ENCODE measurements at regions not wholly inside any gene's neighbourhood (a gene's known extent, or its start where the extent isn't known, plus 50 kb on each side); places are given as distances from the start of the nearest gene placed in this dataset.
"Not testable (repeated sequence)": the region's sequence is repeated elsewhere in the genome, so short reads cannot be mapped to it uniquely, and the experiment has no call there.

DNA sequence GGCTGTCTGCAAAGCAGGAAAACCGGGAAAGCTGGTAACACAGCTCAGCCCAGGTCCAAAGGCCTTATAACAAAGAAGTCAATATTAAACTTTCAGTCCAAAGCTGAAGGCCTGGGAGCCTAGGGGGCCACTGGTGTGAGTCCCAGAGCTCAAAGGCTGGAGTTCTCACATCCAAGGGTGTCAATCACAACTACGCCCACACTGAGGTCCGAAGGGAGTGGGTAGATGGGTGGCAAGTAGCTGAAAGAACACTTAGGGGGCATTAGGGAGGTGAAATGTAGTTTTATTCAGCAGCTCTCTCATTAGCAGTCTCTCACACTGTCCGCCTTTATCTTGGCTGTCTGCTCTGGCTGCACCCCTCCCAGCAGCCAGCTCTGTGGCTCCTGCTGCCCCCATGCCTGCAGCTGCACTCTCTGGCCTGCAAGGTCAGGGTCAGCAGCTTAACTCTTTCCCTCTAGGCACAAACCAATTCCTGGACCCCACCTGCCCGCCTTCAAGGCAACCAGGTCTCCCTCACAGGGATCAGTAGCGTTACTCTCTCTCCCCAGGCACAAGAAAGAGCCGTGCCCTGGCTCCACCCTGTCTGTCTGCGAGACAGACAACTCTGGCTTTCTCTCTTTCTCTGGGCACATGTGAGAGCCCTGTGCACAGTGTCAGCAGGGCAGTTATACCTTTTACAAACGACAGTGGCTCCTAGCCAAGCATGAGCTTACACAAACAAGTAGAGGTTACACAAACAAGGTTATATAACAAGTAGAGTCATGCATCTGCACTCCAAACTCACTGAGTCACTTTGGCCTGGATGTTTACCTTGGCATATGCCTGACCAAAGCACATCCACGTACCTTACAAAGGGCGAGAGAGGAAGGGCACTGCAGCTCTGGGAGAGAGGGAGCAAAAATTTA, 249.4 kb upstream of the PCDH20 start:
- Mint-ChIP-seq H3K9me3 (peaks cover 3% of the 10 kb centered on the region), H3K36me3 (no peaks in the 10 kb centered on the region), H3K4me3 (no peak overlapping the region), H3K27me3 (no peaks in the 10 kb centered on the region), H3K4me1 (no peaks in the 10 kb centered on the region), H3K27ac (no peak overlapping the region)
- DNase-seq (ENCODE audit: low spot score in 2 of 2) (no peak), ATAC-seq (ENCODE audit: low read depth) (no peak)

DNA sequence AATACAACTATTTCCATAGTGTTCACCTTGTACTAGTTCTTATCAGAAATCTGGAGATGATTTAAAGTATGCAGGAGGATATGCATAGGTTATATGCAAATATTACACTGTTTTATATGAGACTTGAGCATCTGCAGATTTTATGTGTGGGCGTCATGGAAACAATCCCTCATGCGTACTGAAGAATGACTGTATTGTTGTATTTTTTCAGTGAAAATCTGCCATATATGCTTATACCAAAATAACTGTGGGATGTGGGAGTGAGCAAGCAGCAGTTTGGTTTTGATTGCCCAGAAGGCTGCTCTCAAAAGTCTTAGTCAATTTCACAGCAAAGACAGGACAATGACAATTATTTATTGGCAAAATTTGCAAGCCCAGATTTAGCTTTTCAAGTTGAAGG, 238.8 kb upstream of the PCDH20 start:
- H3K9me3 Mint-ChIP-seq, result peaks cover 20% of the 10 kb centered on the region
- DNase-seq (ENCODE audit: low spot score in 2 of 2), result no peak
- ATAC-seq (ENCODE audit: low read depth), result no peak
- no peak overlapping the region for H3K4me3 Mint-ChIP-seq
- no peak overlapping the region for H3K27ac Mint-ChIP-seq
- H3K27me3 Mint-ChIP-seq, result no peaks in the 10 kb centered on the region
- H3K4me1 Mint-ChIP-seq, result no peaks in the 10 kb centered on the region
- H3K36me3 Mint-ChIP-seq, result no peaks in the 10 kb centered on the region

DNA sequence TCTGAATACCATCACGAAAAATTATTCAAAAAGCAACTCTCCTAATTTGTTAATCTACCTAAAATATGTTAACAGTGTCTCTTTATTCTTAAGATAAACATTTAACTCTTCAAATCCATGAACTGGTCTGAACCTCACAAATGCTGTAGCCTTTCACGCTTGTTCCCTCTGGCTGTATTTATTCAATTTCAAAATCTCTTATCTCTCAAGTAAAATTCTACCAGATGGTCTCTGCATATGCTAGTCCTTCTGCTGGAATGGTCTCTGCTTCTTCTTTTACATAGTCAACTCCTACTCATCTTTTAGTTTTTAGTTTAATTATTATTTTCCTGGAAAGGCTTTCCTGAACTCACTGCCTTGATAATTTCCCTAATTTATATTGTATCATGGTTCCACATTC, 232.9 kb upstream of the PCDH20 start:
- no peak for ATAC-seq (ENCODE audit: low read depth)
- Mint-ChIP-seq H3K36me3 (no peaks in the 10 kb centered on the region), H3K9me3 (peaks cover 7% of the 10 kb centered on the region), H3K4me3 (no peak overlapping the region), H3K4me1 (no peaks in the 10 kb centered on the region), H3K27ac (no peak overlapping the region), H3K27me3 (no peaks in the 10 kb centered on the region)
- no peak for DNase-seq (ENCODE audit: low spot score in 2 of 2)

GRCh38 chr13:61612192-61612591, 196.5 kb upstream of the PCDH20 start:
- peaks cover 1% of the 10 kb centered on the region for H3K9me3 Mint-ChIP-seq
- no peaks in the 10 kb centered on the region for H3K4me1 Mint-ChIP-seq

DNA sequence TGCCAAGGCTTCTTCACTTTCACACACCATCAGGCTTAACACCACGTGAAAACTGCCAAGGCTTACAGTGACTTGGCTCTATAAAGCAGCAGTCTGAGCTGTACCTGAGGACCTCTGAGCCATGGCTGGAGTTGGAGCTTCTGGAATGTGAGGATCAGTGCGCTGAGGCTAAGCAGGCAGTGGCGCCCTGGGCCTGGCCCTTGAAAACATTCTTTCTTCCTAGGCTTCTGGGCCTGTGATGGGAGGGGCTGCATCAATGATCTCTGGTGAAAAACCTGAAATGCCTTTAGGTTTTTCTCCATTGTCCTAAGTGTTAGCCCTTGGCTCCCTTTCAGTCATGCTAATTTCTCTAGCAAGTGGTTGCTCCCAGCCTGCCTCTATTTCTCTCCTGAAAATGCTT, 192.5 kb upstream of the PCDH20 start:
- DNase-seq (ENCODE audit: low spot score in 2 of 2) (no peak), ATAC-seq (ENCODE audit: low read depth) (no peak)

More at GRCh38 chr13:61612192-61612591, 196.5 kb upstream of the PCDH20 start:
- H3K4me3 Mint-ChIP-seq, result no peak overlapping the region
- ATAC-seq (ENCODE audit: low read depth) (no peak), DNase-seq (ENCODE audit: low spot score in 2 of 2) (no peak)
- H3K27ac Mint-ChIP-seq, result no peak overlapping the region
- no peaks in the 10 kb centered on the region for H3K27me3 Mint-ChIP-seq
- H3K36me3 Mint-ChIP-seq, result no peaks in the 10 kb centered on the region

GRCh38 chr13:61600360-61601033, 184.8 kb upstream of the PCDH20 start:
- H3K4me1 Mint-ChIP-seq, result no peaks in the 10 kb centered on the region
- no peaks in the 10 kb centered on the region for H3K27me3 Mint-ChIP-seq
- ATAC-seq (ENCODE audit: low read depth), result no peak
- DNase-seq (ENCODE audit: low spot score in 2 of 2), result no peak
- no peak overlapping the region for H3K4me3 Mint-ChIP-seq
- no peaks in the 10 kb centered on the region for H3K36me3 Mint-ChIP-seq
- peaks cover 4% of the 10 kb centered on the region for H3K9me3 Mint-ChIP-seq
- H3K27ac Mint-ChIP-seq, result no peak overlapping the region

More for the DNA sequence above, 192.5 kb upstream of the PCDH20 start:
- no peaks in the 10 kb centered on the region for H3K4me1 Mint-ChIP-seq
- no peak overlapping the region for H3K4me3 Mint-ChIP-seq
- no peaks in the 10 kb centered on the region for H3K27me3 Mint-ChIP-seq
- H3K27ac Mint-ChIP-seq, result no peak overlapping the region
- no peaks in the 10 kb centered on the region for H3K36me3 Mint-ChIP-seq
- H3K9me3 Mint-ChIP-seq, result no peaks in the 10 kb centered on the region

DNA sequence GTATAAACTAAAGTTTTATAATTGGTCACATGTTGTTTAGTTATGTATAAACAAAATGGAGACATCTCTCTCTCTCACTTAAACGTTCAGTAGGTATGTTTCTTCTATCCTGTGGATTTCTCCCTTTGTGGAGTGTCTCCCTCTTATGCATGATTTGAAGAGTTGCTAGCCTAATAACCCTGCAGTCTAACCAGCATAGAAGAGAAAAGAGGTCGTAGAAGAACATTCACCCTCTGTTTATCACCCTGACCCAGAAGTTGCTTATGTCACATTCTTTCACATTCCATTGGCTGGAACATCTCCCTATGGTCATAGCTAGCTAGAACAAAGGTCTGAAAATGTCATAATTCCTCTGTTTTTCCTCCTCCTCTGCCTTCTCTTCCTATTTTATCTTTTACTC, 176.8 kb upstream of the PCDH20 start:
- ATAC-seq (ENCODE audit: low read depth) (no peak), DNase-seq (ENCODE audit: low spot score in 2 of 2) (no peak)
- H3K4me1 Mint-ChIP-seq, result no peaks in the 10 kb centered on the region
- H3K9me3 Mint-ChIP-seq, result peaks cover 2% of the 10 kb centered on the region
- no peaks in the 10 kb centered on the region for H3K27me3 Mint-ChIP-seq
- H3K27ac Mint-ChIP-seq, result no peak overlapping the region
- H3K4me3 Mint-ChIP-seq, result no peak overlapping the region
- H3K36me3 Mint-ChIP-seq, result no peaks in the 10 kb centered on the region

DNA sequence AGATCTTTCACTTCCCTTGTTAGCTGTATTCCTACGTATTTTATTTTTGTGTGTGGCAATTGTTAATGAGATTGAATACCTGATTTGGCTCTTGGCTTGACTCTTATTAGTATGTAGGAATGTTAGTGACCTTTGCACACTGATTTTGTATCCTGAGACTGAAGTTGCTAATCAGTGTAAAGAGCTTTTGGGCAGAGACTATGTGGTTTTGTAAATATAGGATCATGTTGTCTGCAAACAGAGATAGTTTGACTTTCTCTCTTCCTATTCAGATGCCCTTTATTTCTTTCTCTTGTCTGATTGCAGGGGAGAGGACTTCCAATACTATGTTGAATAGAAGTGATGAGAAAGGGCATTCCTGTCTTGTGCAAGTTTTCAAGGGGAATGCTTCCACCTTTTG, 160.3 kb upstream of the PCDH20 start:
- DNase-seq (ENCODE audit: low spot score in 2 of 2) (no peak), ATAC-seq (ENCODE audit: low read depth) (no peak)

DNA sequence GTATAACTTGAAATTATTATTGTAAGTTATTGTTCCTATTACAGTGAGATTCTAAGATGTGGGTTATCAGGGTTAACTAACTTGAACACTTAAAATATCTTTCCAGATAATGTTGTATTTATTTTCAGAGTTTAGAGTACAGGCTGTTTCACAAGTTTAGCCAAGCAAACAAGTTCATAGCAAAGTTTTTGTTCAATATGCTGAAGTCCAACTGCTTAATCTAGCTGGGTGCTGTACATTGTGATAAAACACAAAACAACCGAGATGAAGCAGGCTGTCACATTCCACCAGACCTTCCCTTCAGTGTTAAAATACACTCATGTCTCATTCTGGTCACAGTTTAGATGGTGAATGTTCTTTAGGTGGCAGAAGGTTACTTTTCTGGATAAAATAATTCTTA, 148.0 kb upstream of the PCDH20 start:
- H3K36me3 Mint-ChIP-seq, result no peaks in the 10 kb centered on the region
- H3K9me3 Mint-ChIP-seq, result peaks cover 5% of the 10 kb centered on the region
- ATAC-seq (ENCODE audit: low read depth) (no peak), DNase-seq (ENCODE audit: low spot score in 2 of 2) (no peak)
- no peak overlapping the region for H3K27ac Mint-ChIP-seq
- H3K4me3 Mint-ChIP-seq, result no peak overlapping the region
- no peaks in the 10 kb centered on the region for H3K4me1 Mint-ChIP-seq
- no peaks in the 10 kb centered on the region for H3K27me3 Mint-ChIP-seq

More for the DNA sequence above, 160.3 kb upstream of the PCDH20 start:
- no peaks in the 10 kb centered on the region for H3K36me3 Mint-ChIP-seq
- no peaks in the 10 kb centered on the region for H3K27me3 Mint-ChIP-seq
- H3K9me3 Mint-ChIP-seq, result peaks cover 3% of the 10 kb centered on the region
- no peak overlapping the region for H3K27ac Mint-ChIP-seq
- no peaks in the 10 kb centered on the region for H3K4me1 Mint-ChIP-seq
- no peak overlapping the region for H3K4me3 Mint-ChIP-seq

GRCh38 chr13:61546911-61547310, 131.3 kb upstream of the PCDH20 start:
- no peaks in the 10 kb centered on the region for H3K27me3 Mint-ChIP-seq
- no peaks in the 10 kb centered on the region for H3K36me3 Mint-ChIP-seq
- H3K9me3 Mint-ChIP-seq, result peaks cover 1% of the 10 kb centered on the region
- H3K4me3 Mint-ChIP-seq, result no peak overlapping the region
- no peaks in the 10 kb centered on the region for H3K4me1 Mint-ChIP-seq
- H3K27ac Mint-ChIP-seq, result no peak overlapping the region
- ATAC-seq (ENCODE audit: low read depth) (no peak), DNase-seq (ENCODE audit: low spot score in 2 of 2) (no peak)

DNA sequence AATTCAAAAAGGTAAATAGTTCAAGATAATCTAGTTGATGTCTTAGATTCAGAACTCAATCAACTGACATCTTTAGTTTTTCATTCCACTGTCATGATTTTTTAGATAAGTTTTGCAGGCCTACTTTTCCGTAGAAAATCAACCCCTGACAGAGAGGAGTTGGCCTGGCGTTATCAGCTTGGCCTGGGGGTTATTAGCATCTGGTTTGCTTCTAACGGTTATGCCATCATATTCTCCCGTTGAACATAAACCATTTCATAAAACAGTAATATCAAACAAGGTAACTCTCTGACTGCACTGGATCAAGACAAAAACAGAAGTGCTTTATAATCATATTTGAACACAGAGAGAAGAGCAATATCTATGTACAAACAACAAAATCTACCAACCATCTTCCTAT, 130.8 kb upstream of the PCDH20 start:
- Mint-ChIP-seq H3K4me1 (no peaks in the 10 kb centered on the region), H3K4me3 (no peak overlapping the region), H3K27ac (no peak overlapping the region), H3K9me3 (peaks cover 1% of the 10 kb centered on the region), H3K27me3 (no peaks in the 10 kb centered on the region), H3K36me3 (no peaks in the 10 kb centered on the region)
- DNase-seq (ENCODE audit: low spot score in 2 of 2) (no peak), ATAC-seq (ENCODE audit: low read depth) (no peak)

- H3K27ac Mint-ChIP-seq, result no peak overlapping the region
- H3K36me3 Mint-ChIP-seq, result no peaks in the 10 kb centered on the region
- H3K4me3 Mint-ChIP-seq, result no peak overlapping the region
- no peak for ATAC-seq (ENCODE audit: low read depth)
- H3K27me3 Mint-ChIP-seq, result no peaks in the 10 kb centered on the region
- H3K9me3 Mint-ChIP-seq, result peaks cover 3% of the 10 kb centered on the region
- DNase-seq (ENCODE audit: low spot score in 2 of 2), result no peak
- no peaks in the 10 kb centered on the region for H3K4me1 Mint-ChIP-seq
These were observed 120.8 kb upstream of the PCDH20 start for GRCh38 chr13:61536433-61536832.

DNA sequence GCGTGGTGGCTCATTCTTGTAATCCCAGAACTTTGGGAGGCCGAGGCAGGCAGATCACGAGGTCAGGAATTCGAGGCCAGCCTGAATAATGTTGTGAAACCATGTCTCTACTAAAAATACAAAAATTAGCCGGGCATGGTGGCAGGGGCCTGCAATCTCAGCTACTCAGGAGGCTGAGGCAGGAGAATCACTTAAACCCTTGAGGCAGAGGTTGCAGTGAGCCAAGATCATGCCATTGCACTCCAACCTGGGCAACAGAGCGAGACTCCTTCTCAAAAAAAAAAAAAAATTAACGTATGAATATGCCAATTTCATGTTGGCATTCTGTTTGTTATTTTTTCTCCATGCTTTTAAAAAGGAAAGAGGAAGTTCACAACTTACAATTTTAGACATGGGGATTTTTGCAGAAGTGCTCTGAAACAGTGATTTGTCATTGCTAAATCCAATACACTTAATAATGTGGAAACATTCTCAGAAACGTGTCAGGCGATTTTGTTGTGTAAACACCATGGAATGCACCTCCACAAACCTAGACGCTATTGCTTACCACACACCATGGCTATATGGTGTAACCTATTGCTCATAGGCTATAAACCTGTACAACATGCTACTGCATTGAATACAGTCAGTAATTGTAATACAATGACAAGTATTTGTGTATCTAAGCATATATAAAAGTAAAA, 115.9 kb upstream of the PCDH20 start:
- DNase-seq (ENCODE audit: low spot score in 2 of 2), result no peak
- H3K9me3 Mint-ChIP-seq, result peaks cover 6% of the 10 kb centered on the region

GRCh38 chr13:61519214-61519613, 103.6 kb upstream of the PCDH20 start:
- H3K9me3 Mint-ChIP-seq; DNase-seq (ENCODE audit: low spot score in 2 of 2); H3K4me3 Mint-ChIP-seq; H3K27me3 Mint-ChIP-seq; H3K36me3 Mint-ChIP-seq; ATAC-seq (ENCODE audit: low read depth); H3K4me1 Mint-ChIP-seq; H3K27ac Mint-ChIP-seq: not testable (repeated sequence)

More for the DNA sequence above, 115.9 kb upstream of the PCDH20 start:
- no peak for ATAC-seq (ENCODE audit: low read depth)
- Mint-ChIP-seq H3K4me1 (no peaks in the 10 kb centered on the region), H3K27me3 (no peaks in the 10 kb centered on the region), H3K27ac (no peak overlapping the region), H3K36me3 (no peaks in the 10 kb centered on the region), H3K4me3 (no peak overlapping the region)

All from memory B cell (primary cell).